MM.1S (cell line): ENCODE measurements at regions not wholly inside any gene's neighbourhood (a gene's known extent, or its start where the extent isn't known, plus 50 kb on each side); places are given as distances from the start of the nearest gene placed in this dataset.
"Not testable (repeated sequence)": the region's sequence is repeated elsewhere in the genome, so short reads cannot be mapped to it uniquely, and the experiment has no call there.

Source experiments
- DNase-seq: peaks from one replicate; pipeline ENCODE4 v3.0.0-alpha.2; 2015
- H2AFZ ChIP-seq: fragments of 300-600 bp; sonication (generic); 2 replicates; pipeline ENCODE4 v1.6.0; 2016; ENCODE audit warnings: antibody characterized with exemption, low read length
- H3F3A ChIP-seq: fragments of 300-600 bp; sonication (generic); 2 replicates; pipeline ENCODE4 v1.6.1; 2016; ENCODE audit warnings: mild to moderate bottlenecking, antibody characterized with exemption, low read length, moderate library complexity, mixed read lengths; ENCODE audit not compliant: insufficient read depth
- H3K27ac ChIP-seq: fragments of 300-600 bp; sonication (generic); 2 replicates; pipeline ENCODE4 v1.5.1; 2016; ENCODE audit warnings: mild to moderate bottlenecking, low read length
- H3K27me3 ChIP-seq: fragments of 300-600 bp; sonication (generic); replicated peaks from 2 replicates; pipeline ENCODE4 v1.6.0; 2016; ENCODE audit warnings: low read length; ENCODE audit not compliant: insufficient read depth
- H3K36me3 ChIP-seq: fragments of 300-600 bp; sonication (generic); replicated peaks from 2 replicates; pipeline ENCODE4 v1.6.1; 2016; ENCODE audit warnings: mild to moderate bottlenecking, low read length, mixed read lengths; ENCODE audit not compliant: insufficient read depth
- H3K4me1 ChIP-seq: fragments of 300-600 bp; sonication (generic); 2 replicates; pipeline ENCODE4 v1.6.1; 2016; ENCODE audit warnings: low read length, mixed read lengths
- H3K4me2 ChIP-seq: fragments of 300-600 bp; sonication (generic); 2 replicates; pipeline ENCODE4 v1.6.0; 2016; ENCODE audit warnings: low read depth, low read length
- H3K4me3 ChIP-seq: fragments of 300-600 bp; sonication (generic); 2 replicates; pipeline ENCODE4 v1.5.1; 2016; ENCODE audit warnings: low read length, mixed read lengths
- H3K79me2 ChIP-seq: fragments of 300-600 bp; sonication (generic); 2 replicates; pipeline ENCODE4 v1.6.1; 2016; ENCODE audit warnings: mixed run types, low read length, mixed read lengths
- H3K9ac ChIP-seq: fragments of 300-600 bp; sonication (generic); 2 replicates; pipeline ENCODE4 v1.6.1; 2016; ENCODE audit warnings: low read length, mixed read lengths
- H3K9me2 ChIP-seq: fragments of 300-600 bp; sonication (generic); replicated peaks from 2 replicates; pipeline ENCODE4 v1.6.1; 2016; ENCODE audit warnings: mild to moderate bottlenecking, low read length, mixed read lengths; ENCODE audit not compliant: insufficient read depth
- H3K9me3 ChIP-seq: fragments of 300-600 bp; sonication (generic); replicated peaks from 2 replicates; pipeline ENCODE4 v1.6.1; 2016; ENCODE audit warnings: mild to moderate bottlenecking, low read length, mixed read lengths; ENCODE audit not compliant: insufficient read depth
- H4K20me1 ChIP-seq: fragments of 300-600 bp; sonication (generic); 2 replicates; pipeline ENCODE4 v1.6.1; 2016; ENCODE audit warnings: mild to moderate bottlenecking, low read length, moderate library complexity, mixed read lengths; ENCODE audit not compliant: insufficient read depth
- EZH2 ChIP-seq: fragments of 300-600 bp; sonication (generic); optimal IDR thresholded peaks from 2 replicates; pipeline ENCODE3; 2017; ENCODE audit warnings: low read depth, mild to moderate bottlenecking, antibody characterized with exemption, low read length, mixed read lengths
- EZH2phosphoT487 ChIP-seq: fragments of 300-600 bp; sonication (generic); IDR thresholded peaks from 2 replicates; pipeline ENCODE4 v1.6.1; 2018; ENCODE audit warnings: antibody characterized with exemption, low read length
- TF ChIP-seq, protein P1 (sequence below): fragments of 300-600 bp; sonication (generic); IDR thresholded peaks from 2 replicates; pipeline ENCODE4 v1.5.1; 2016; ENCODE audit warnings: antibody characterized with exemption, low read length, mixed read lengths

GRCh38 chr10:9056521-9056920 lies 1002.0 kb downstream of the GATA3 start:
- H3K9me2 ChIP-seq = no peaks in the 10 kb centered on the region
- H3K27me3 ChIP-seq = no peaks in the 10 kb centered on the region
- H3K9me3 ChIP-seq = no peaks in the 10 kb centered on the region
- TF ChIP-seq, protein P1, sequence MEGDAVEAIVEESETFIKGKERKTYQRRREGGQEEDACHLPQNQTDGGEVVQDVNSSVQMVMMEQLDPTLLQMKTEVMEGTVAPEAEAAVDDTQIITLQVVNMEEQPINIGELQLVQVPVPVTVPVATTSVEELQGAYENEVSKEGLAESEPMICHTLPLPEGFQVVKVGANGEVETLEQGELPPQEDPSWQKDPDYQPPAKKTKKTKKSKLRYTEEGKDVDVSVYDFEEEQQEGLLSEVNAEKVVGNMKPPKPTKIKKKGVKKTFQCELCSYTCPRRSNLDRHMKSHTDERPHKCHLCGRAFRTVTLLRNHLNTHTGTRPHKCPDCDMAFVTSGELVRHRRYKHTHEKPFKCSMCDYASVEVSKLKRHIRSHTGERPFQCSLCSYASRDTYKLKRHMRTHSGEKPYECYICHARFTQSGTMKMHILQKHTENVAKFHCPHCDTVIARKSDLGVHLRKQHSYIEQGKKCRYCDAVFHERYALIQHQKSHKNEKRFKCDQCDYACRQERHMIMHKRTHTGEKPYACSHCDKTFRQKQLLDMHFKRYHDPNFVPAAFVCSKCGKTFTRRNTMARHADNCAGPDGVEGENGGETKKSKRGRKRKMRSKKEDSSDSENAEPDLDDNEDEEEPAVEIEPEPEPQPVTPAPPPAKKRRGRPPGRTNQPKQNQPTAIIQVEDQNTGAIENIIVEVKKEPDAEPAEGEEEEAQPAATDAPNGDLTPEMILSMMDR = no peak
- TF ChIP-seq EZH2phosphoT487 (no peak), EZH2 (no peak)
- H3K36me3 ChIP-seq = no peaks in the 10 kb centered on the region
- no peaks in the 10 kb centered on the region for H3F3A ChIP-seq
- H3K9ac ChIP-seq = no peak overlapping the region
- no peaks in the 10 kb centered on the region for H3K4me1 ChIP-seq
- no peak overlapping the region for H3K4me3 ChIP-seq
- no peaks in the 10 kb centered on the region for H3K79me2 ChIP-seq
- H3K27ac ChIP-seq = no peak overlapping the region
- H4K20me1 ChIP-seq = no peaks in the 10 kb centered on the region
- no peak for DNase-seq
- H2AFZ ChIP-seq = no peak overlapping the region
- H3K4me2 ChIP-seq = no peak overlapping the region

DNA sequence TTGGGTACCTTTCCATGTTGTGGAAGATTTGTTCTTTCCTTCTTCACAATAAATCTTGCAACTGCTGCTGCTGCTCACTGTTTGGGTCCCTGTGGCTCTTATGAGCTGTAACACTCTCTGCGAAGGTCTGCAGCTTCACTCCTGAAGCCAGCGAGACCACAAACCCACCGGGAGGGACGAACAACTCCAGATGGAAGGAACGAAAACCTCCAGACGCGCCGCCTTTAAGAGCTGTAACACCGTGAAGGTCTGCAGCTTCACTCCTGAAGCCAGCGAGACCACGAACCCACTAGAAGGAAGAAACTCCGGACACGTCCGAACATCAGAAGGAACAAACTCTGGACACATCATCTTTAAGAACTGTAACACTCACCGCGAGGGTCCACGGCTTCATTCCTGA lies 1002.8 kb downstream of the GATA3 start:
- H3K79me2 ChIP-seq, H3K27me3 ChIP-seq, H3K9ac ChIP-seq, H3K4me2 ChIP-seq, H4K20me1 ChIP-seq, H3F3A ChIP-seq, H3K9me2 ChIP-seq, H2AFZ ChIP-seq, DNase-seq, H3K36me3 ChIP-seq, H3K9me3 ChIP-seq, H3K4me3 ChIP-seq, H3K4me1 ChIP-seq, H3K27ac ChIP-seq: not testable (repeated sequence)

DNA sequence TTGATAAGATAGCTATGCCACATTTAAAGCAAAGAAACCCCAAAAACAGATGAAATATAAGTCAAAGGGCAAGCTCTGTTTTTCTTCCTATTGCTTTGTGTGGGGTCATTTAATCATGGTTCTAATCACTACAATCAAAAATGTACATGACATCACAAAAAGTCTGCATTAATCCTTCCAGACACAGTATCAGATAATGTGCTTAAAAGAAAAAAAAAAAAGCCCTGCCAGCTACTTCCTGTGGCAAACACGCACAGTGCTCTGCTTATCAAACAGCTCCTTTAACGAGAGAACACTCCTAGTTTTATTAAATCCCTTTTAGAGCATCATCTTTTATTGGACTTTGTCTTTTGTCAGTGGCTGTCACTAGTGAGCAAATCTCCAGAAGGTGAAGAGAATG lies 1005.8 kb downstream of the GATA3 start:
- TF ChIP-seq EZH2 = no peak
- TF ChIP-seq, protein P1 = no peak
- no peak for TF ChIP-seq EZH2phosphoT487
- no peak overlapping the region for H3K4me2 ChIP-seq

DNA sequence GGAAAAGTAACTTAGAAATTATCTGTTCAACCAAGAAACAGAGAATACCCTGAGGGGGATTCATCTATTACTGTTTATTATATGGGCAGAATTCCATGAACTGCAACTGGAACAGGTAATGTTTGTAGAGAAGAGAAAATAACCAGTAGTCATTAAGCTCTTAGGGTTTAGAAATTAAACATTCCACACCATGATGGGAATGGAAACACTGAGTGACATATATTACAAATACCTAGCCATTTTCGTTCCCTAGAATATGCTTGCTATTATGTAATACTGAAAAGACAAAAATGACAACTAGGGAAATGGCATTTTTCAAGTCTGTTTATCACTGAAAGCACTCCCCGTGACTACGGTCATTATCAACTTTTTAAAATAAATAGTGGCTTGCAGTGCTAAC lies 1007.4 kb downstream of the GATA3 start:
- Histone ChIP-seq H3K79me2 (no peaks in the 10 kb centered on the region), H3K4me3 (no peak overlapping the region), H4K20me1 (no peaks in the 10 kb centered on the region), H3K27ac (no peak overlapping the region), H3K9me3 (no peaks in the 10 kb centered on the region), H3K9ac (no peak overlapping the region), H3K4me1 (no peaks in the 10 kb centered on the region), H3K9me2 (no peaks in the 10 kb centered on the region), H3K27me3 (no peaks in the 10 kb centered on the region), H2AFZ (no peak overlapping the region), H3F3A (no peaks in the 10 kb centered on the region), H3K4me2 (no peak overlapping the region), H3K36me3 (no peaks in the 10 kb centered on the region)
- TF ChIP-seq, protein P1 = no peak
- TF ChIP-seq EZH2phosphoT487 (no peak), EZH2 (no peak)
- DNase-seq = no peak

More for the DNA sequence above, 1005.8 kb downstream of the GATA3 start:
- no peak overlapping the region for H3K9ac ChIP-seq
- no peaks in the 10 kb centered on the region for H3K9me3 ChIP-seq
- DNase-seq = no peak
- H3K4me1 ChIP-seq = no peaks in the 10 kb centered on the region
- no peaks in the 10 kb centered on the region for H3K27me3 ChIP-seq
- H4K20me1 ChIP-seq = no peaks in the 10 kb centered on the region
- no peaks in the 10 kb centered on the region for H3K36me3 ChIP-seq
- no peak overlapping the region for H2AFZ ChIP-seq
- no peaks in the 10 kb centered on the region for H3K79me2 ChIP-seq
- no peaks in the 10 kb centered on the region for H3F3A ChIP-seq
- H3K9me2 ChIP-seq = no peaks in the 10 kb centered on the region
- H3K4me3 ChIP-seq = no peak overlapping the region
- no peak overlapping the region for H3K27ac ChIP-seq
